ENCODE measurements at regions not wholly inside any gene's neighbourhood (a gene's known extent, or its start where the extent isn't known, plus 50 kb on each side); places are given as distances from the start of the nearest gene placed in this dataset.

GRCh38 chr14:22024137-22024536 lies 350.5 kb upstream of the OR4E1 start:
- H3K9me3 ChIP-seq (ENCODE audit: control insufficient read depth, insufficient read depth, low read depth, low read length): no peaks in the 10 kb centered on the region
- H3K27me3 ChIP-seq (ENCODE audit: control insufficient read depth, insufficient read depth, low read length): 0 out of 2 replicates have a peak, but pooled peaks cover 2% of the 10 kb centered on the region
- no peaks in the 10 kb centered on the region for H3K36me3 ChIP-seq (ENCODE audit: control insufficient read depth, insufficient read depth, low read length)
- H3K4me3 ChIP-seq (ENCODE audit: low read depth, low read length): no peak overlapping the region
- no peak overlapping the region for H3K27ac ChIP-seq (ENCODE audit: low read depth, low read length)
- H3K4me1 ChIP-seq (ENCODE audit: control insufficient read depth, insufficient read depth, low read length): no peaks in the 10 kb centered on the region
- H3K9ac ChIP-seq (ENCODE audit: low read length): no peak overlapping the region

- no peak overlapping the region for H3K4me3 ChIP-seq (ENCODE audit: low read depth, low read length)
- H3K36me3 ChIP-seq (ENCODE audit: control insufficient read depth, insufficient read depth, low read length): no peaks in the 10 kb centered on the region
- H3K27ac ChIP-seq (ENCODE audit: low read depth, low read length): no peak overlapping the region
- no peaks in the 10 kb centered on the region for H3K27me3 ChIP-seq (ENCODE audit: control insufficient read depth, insufficient read depth, low read length)
- H3K4me1 ChIP-seq (ENCODE audit: control insufficient read depth, insufficient read depth, low read length): no peaks in the 10 kb centered on the region
- H3K9me3 ChIP-seq (ENCODE audit: control insufficient read depth, insufficient read depth, low read depth, low read length): no peaks in the 10 kb centered on the region
- H3K9ac ChIP-seq (ENCODE audit: low read length): no peak overlapping the region
Observed at GRCh38 chr14:22018890-22019289, 345.3 kb upstream of the OR4E1 start.

GRCh38 chr14:22012452-22012851 lies 338.8 kb upstream of the OR4E1 start:
- H3K4me3 ChIP-seq (ENCODE audit: low read depth, low read length): no peak overlapping the region
- H3K27ac ChIP-seq (ENCODE audit: low read depth, low read length): no peak overlapping the region
- no peaks in the 10 kb centered on the region; the same call in 1 of the 2 replicates for H3K27me3 ChIP-seq (ENCODE audit: control insufficient read depth, insufficient read depth, low read length)
- no peaks in the 10 kb centered on the region for H3K36me3 ChIP-seq (ENCODE audit: control insufficient read depth, insufficient read depth, low read length)
- no peaks in the 10 kb centered on the region for H3K9me3 ChIP-seq (ENCODE audit: control insufficient read depth, insufficient read depth, low read depth, low read length)
- no peak overlapping the region for H3K9ac ChIP-seq (ENCODE audit: low read length)
- no peaks in the 10 kb centered on the region for H3K4me1 ChIP-seq (ENCODE audit: control insufficient read depth, insufficient read depth, low read length)

- Histone ChIP-seq H3K4me1 (ENCODE audit: control insufficient read depth, insufficient read depth, low read length) (no peaks in the 10 kb centered on the region), H3K36me3 (ENCODE audit: control insufficient read depth, insufficient read depth, low read length) (no peaks in the 10 kb centered on the region), H3K27ac (ENCODE audit: low read depth, low read length) (no peak overlapping the region), H3K27me3 (ENCODE audit: control insufficient read depth, insufficient read depth, low read length) (no peaks in the 10 kb centered on the region; the same call in 1 of the 2 replicates), H3K4me3 (ENCODE audit: low read depth, low read length) (no peak overlapping the region), H3K9ac (ENCODE audit: low read length) (no peak overlapping the region), H3K9me3 (ENCODE audit: control insufficient read depth, insufficient read depth, low read depth, low read length) (no peaks in the 10 kb centered on the region)
Observed at GRCh38 chr14:22011253-22011642, 337.6 kb upstream of the OR4E1 start.

GRCh38 chr14:22010545-22011252 lies 337.1 kb upstream of the OR4E1 start:
- Histone ChIP-seq H3K36me3 (ENCODE audit: control insufficient read depth, insufficient read depth, low read length) (no peaks in the 10 kb centered on the region), H3K9me3 (ENCODE audit: control insufficient read depth, insufficient read depth, low read depth, low read length) (no peaks in the 10 kb centered on the region), H3K27ac (ENCODE audit: low read depth, low read length) (no peak overlapping the region), H3K9ac (ENCODE audit: low read length) (no peak overlapping the region), H3K4me1 (ENCODE audit: control insufficient read depth, insufficient read depth, low read length) (no peaks in the 10 kb centered on the region), H3K27me3 (ENCODE audit: control insufficient read depth, insufficient read depth, low read length) (no peaks in the 10 kb centered on the region; the same call in 1 of the 2 replicates), H3K4me3 (ENCODE audit: low read depth, low read length) (no peak overlapping the region)

DNA sequence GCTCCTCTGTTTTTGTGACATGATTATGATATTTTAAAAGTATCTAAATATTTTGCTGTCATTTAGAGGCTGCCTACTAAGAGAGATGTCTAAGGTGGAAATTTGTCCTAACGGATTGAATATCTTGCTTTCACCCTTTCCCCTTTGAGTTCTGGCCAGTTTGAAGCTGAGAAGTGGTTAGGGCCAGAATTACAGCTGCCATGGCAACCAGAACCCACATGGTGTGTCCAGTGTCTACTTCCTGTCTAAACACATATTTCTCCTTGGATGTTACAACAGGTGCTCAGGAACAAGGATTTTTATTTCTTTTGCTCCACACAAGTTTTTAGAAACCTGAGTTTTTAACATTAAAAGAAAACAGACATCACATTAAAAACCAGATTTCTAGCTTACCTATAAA lies 335.1 kb upstream of the OR4E1 start:
- no peaks in the 10 kb centered on the region for H3K9me3 ChIP-seq (ENCODE audit: control insufficient read depth, insufficient read depth, low read depth, low read length)
- no peak overlapping the region for H3K4me3 ChIP-seq (ENCODE audit: low read depth, low read length)
- H3K36me3 ChIP-seq (ENCODE audit: control insufficient read depth, insufficient read depth, low read length): no peaks in the 10 kb centered on the region
- no peaks in the 10 kb centered on the region for H3K4me1 ChIP-seq (ENCODE audit: control insufficient read depth, insufficient read depth, low read length)
- H3K9ac ChIP-seq (ENCODE audit: low read length): no peak overlapping the region
- H3K27me3 ChIP-seq (ENCODE audit: control insufficient read depth, insufficient read depth, low read length): no peaks in the 10 kb centered on the region; the same call in 1 of the 2 replicates
- no peak overlapping the region for H3K27ac ChIP-seq (ENCODE audit: low read depth, low read length)

DNA sequence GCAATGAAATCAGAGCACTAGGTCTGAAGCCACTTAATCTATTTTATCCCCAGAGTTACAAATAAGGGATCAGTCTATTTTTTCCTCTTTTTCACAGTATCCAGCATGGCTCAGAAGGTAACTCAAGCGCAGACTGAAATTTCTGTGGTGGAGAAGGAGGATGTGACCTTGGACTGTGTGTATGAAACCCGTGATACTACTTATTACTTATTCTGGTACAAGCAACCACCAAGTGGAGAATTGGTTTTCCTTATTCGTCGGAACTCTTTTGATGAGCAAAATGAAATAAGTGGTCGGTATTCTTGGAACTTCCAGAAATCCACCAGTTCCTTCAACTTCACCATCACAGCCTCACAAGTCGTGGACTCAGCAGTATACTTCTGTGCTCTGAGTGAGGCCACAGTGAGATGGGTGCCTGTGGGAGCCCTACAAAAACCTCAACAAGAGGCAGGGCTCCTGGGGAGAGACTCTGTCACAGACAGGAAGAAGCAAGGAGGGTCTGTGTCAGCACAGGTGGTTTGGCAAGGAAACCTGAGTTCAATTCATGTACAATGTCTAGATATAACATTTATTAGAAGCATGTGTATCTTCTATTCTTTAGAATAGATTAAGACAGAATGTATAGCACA lies 334.3 kb upstream of the OR4E1 start:
- no peaks in the 10 kb centered on the region for H3K36me3 ChIP-seq (ENCODE audit: control insufficient read depth, insufficient read depth, low read length)
- H3K27me3 ChIP-seq (ENCODE audit: control insufficient read depth, insufficient read depth, low read length): no peaks in the 10 kb centered on the region; the same call in 1 of the 2 replicates
- H3K4me1 ChIP-seq (ENCODE audit: control insufficient read depth, insufficient read depth, low read length): no peaks in the 10 kb centered on the region
- H3K27ac ChIP-seq (ENCODE audit: low read depth, low read length): no peak overlapping the region
- H3K4me3 ChIP-seq (ENCODE audit: low read depth, low read length): no peak overlapping the region
- no peak overlapping the region for H3K9ac ChIP-seq (ENCODE audit: low read length)
- H3K9me3 ChIP-seq (ENCODE audit: control insufficient read depth, insufficient read depth, low read depth, low read length): no peaks in the 10 kb centered on the region

GRCh38 chr14:22007363-22007762 lies 333.7 kb upstream of the OR4E1 start:
- H3K27me3 ChIP-seq (ENCODE audit: control insufficient read depth, insufficient read depth, low read length): no peaks in the 10 kb centered on the region; the same call in 1 of the 2 replicates
- H3K36me3 ChIP-seq (ENCODE audit: control insufficient read depth, insufficient read depth, low read length): no peaks in the 10 kb centered on the region
- H3K4me1 ChIP-seq (ENCODE audit: control insufficient read depth, insufficient read depth, low read length): no peaks in the 10 kb centered on the region
- no peak overlapping the region for H3K9ac ChIP-seq (ENCODE audit: low read length)
- no peak overlapping the region for H3K27ac ChIP-seq (ENCODE audit: low read depth, low read length)
- no peak overlapping the region for H3K4me3 ChIP-seq (ENCODE audit: low read depth, low read length)
- no peaks in the 10 kb centered on the region for H3K9me3 ChIP-seq (ENCODE audit: control insufficient read depth, insufficient read depth, low read depth, low read length)

DNA sequence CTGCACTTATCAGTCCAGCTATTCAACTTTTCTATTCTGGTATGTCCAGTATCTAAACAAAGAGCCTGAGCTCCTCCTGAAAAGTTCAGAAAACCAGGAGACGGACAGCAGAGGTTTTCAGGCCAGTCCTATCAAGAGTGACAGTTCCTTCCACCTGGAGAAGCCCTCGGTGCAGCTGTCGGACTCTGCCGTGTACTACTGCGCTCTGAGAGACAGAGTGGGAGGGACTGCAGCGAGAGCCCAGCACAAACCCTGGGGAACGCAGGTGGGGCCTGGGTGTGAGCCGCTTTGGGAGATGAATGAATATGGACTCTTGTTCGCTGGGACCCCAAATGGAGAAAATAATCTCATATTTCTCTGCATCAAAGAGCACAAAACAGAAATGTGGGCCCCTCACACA lies 329.8 kb upstream of the OR4E1 start:
- Histone ChIP-seq H3K9ac (ENCODE audit: low read length) (no peak overlapping the region), H3K4me3 (ENCODE audit: low read depth, low read length) (no peak overlapping the region), H3K27me3 (ENCODE audit: control insufficient read depth, insufficient read depth, low read length) (no peaks in the 10 kb centered on the region), H3K4me1 (ENCODE audit: control insufficient read depth, insufficient read depth, low read length) (no peaks in the 10 kb centered on the region), H3K27ac (ENCODE audit: low read depth, low read length) (no peak overlapping the region), H3K36me3 (ENCODE audit: control insufficient read depth, insufficient read depth, low read length) (no peaks in the 10 kb centered on the region), H3K9me3 (ENCODE audit: control insufficient read depth, insufficient read depth, low read depth, low read length) (no peaks in the 10 kb centered on the region)

DNA sequence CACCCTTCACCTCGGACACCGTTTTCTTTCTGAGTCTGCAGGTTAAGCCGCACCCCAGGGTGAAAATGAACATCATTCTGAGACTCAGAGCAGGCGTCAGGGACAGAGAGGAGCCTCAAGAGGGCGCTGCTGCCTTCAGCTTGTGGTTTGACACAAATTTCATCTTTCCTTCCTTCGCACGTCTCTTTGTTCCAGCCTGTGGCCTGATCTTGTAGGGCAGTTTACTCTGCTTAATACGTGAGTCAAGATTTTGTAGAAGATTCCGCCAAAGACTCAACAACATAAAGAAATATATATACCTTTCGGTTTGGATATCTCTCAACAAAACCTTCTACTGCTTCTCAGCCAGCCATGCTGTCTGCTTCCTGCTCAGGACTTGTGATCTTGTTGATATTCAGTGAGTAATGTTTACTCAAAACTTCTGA lies 329.3 kb upstream of the OR4E1 start:
- H3K36me3 ChIP-seq (ENCODE audit: control insufficient read depth, insufficient read depth, low read length): no peaks in the 10 kb centered on the region
- no peak overlapping the region for H3K9ac ChIP-seq (ENCODE audit: low read length)
- H3K9me3 ChIP-seq (ENCODE audit: control insufficient read depth, insufficient read depth, low read depth, low read length): no peaks in the 10 kb centered on the region
- H3K4me1 ChIP-seq (ENCODE audit: control insufficient read depth, insufficient read depth, low read length): no peaks in the 10 kb centered on the region
- H3K27me3 ChIP-seq (ENCODE audit: control insufficient read depth, insufficient read depth, low read length): no peaks in the 10 kb centered on the region
- no peak overlapping the region for H3K4me3 ChIP-seq (ENCODE audit: low read depth, low read length)
- no peak overlapping the region for H3K27ac ChIP-seq (ENCODE audit: low read depth, low read length)

GRCh38 chr14:21999402-21999801 lies 325.8 kb upstream of the OR4E1 start:
- Histone ChIP-seq H3K9me3 (ENCODE audit: control insufficient read depth, insufficient read depth, low read depth, low read length) (no peaks in the 10 kb centered on the region), H3K27me3 (ENCODE audit: control insufficient read depth, insufficient read depth, low read length) (no peaks in the 10 kb centered on the region), H3K4me1 (ENCODE audit: control insufficient read depth, insufficient read depth, low read length) (no peaks in the 10 kb centered on the region), H3K4me3 (ENCODE audit: low read depth, low read length) (no peak overlapping the region), H3K9ac (ENCODE audit: low read length) (no peak overlapping the region), H3K27ac (ENCODE audit: low read depth, low read length) (no peak overlapping the region), H3K36me3 (ENCODE audit: control insufficient read depth, insufficient read depth, low read length) (no peaks in the 10 kb centered on the region)

Measured in HUES6 (cell line).